HEK293T (cell line): ENCODE measurements at regions not wholly inside any gene's neighbourhood (a gene's known extent, or its start where the extent isn't known, plus 50 kb on each side); places are given as distances from the start of the nearest gene placed in this dataset.

Experiments used
- ARNT ChIP-seq: fragments of 450-650 bp; IDR thresholded peaks from 2 replicates; pipeline ENCODE4 v1.6.1; 2017; ENCODE audit warnings: mild to moderate bottlenecking
- BHLHE40 ChIP-seq: fragments of 450-650 bp; IDR thresholded peaks from 2 replicates; pipeline ENCODE4 v1.6.1; 2016; ENCODE audit warnings: mild to moderate bottlenecking, moderate library complexity, borderline replicate concordance
- ELF4 ChIP-seq: fragments of 450-650 bp; IDR thresholded peaks from 2 replicates; pipeline ENCODE4 v1.6.1; 2017; ENCODE audit warnings: antibody characterized with exemption
- FOXA1 ChIP-seq: fragments of 450-650 bp; IDR thresholded peaks from 2 replicates; pipeline ENCODE4 v1.6.1; 2016; ENCODE audit warnings: mild to moderate bottlenecking
- FOXK2 ChIP-seq: fragments of 450-650 bp; IDR thresholded peaks from 2 replicates; pipeline ENCODE4 v1.6.1; 2016; ENCODE audit warnings: mild to moderate bottlenecking
- FOXM1 ChIP-seq: fragments of 450-650 bp; IDR thresholded peaks from 2 replicates; pipeline ENCODE4 v1.6.1; 2017; ENCODE audit warnings: mild to moderate bottlenecking, borderline replicate concordance
- HDGF ChIP-seq: fragments of 450-650 bp; IDR thresholded peaks from 2 replicates; pipeline ENCODE4 v1.6.1; 2017; ENCODE audit warnings: antibody characterized with exemption, borderline replicate concordance
- LEF1 ChIP-seq: fragments of 450-650 bp; IDR thresholded peaks from 2 replicates; pipeline ENCODE4 v1.6.1; 2017; ENCODE audit warnings: mild to moderate bottlenecking, borderline replicate concordance
- NFRKB ChIP-seq: fragments of 450-650 bp; IDR thresholded peaks from 2 replicates; pipeline ENCODE4 v1.6.1; 2016; ENCODE audit warnings: mild to moderate bottlenecking, moderate library complexity
- SP1 ChIP-seq: fragments of 450-650 bp; IDR thresholded peaks from 2 replicates; pipeline ENCODE4 v1.6.1; 2017
- SUZ12 ChIP-seq: fragments of 450-650 bp; IDR thresholded peaks from 2 replicates; pipeline ENCODE4 v1.6.1; 2016; ENCODE audit warnings: mild to moderate bottlenecking
- TARDBP ChIP-seq: fragments of 450-650 bp; IDR thresholded peaks from 2 replicates; pipeline ENCODE4 v1.6.1; 2016
- ZNF384 ChIP-seq: fragments of 450-650 bp; IDR thresholded peaks from 2 replicates; pipeline ENCODE4 v1.6.1; 2016
- TF ChIP-seq, protein P1 (sequence below): fragments of 450-650 bp; IDR thresholded peaks from 2 replicates; pipeline ENCODE4 v1.6.1; 2016

DNA sequence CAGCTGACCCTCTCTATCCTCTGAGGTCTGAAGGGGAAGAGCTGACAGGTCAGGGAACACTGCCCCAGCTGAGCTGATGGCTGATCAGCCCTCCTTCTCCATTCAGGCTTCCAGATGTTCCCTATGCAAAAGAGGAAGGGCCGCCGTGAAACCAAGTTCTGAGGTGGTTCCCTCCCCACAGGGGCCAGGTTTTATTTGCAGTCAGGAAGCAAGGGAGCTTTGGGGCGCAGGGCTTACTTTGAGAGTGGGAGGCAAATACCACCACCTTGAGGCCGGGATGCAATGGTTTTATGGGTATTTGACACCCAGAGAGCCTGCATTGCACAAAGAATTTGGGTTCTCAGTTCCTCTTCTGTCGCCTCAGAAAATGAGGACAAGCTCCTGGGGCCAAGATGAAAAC, 186.9 kb downstream of the ARRDC4 start:
- TF ChIP-seq SUZ12 (no peak), NFRKB (no peak), ARNT (no peak), FOXM1 (no peak), SP1 (no peak), FOXK2 (no peak), BHLHE40 (no peak), TARDBP (no peak), FOXA1 (no peak), LEF1 (no peak), ELF4 (no peak), ZNF384 (no peak), HDGF (no peak)
- TF ChIP-seq, protein P1, sequence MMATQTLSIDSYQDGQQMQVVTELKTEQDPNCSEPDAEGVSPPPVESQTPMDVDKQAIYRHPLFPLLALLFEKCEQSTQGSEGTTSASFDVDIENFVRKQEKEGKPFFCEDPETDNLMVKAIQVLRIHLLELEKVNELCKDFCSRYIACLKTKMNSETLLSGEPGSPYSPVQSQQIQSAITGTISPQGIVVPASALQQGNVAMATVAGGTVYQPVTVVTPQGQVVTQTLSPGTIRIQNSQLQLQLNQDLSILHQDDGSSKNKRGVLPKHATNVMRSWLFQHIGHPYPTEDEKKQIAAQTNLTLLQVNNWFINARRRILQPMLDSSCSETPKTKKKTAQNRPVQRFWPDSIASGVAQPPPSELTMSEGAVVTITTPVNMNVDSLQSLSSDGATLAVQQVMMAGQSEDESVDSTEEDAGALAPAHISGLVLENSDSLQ, result no peak
